ENCODE measurements at regions not wholly inside any gene's neighbourhood (a gene's known extent, or its start where the extent isn't known, plus 50 kb on each side); places are given as distances from the start of the nearest gene placed in this dataset.

DNA sequence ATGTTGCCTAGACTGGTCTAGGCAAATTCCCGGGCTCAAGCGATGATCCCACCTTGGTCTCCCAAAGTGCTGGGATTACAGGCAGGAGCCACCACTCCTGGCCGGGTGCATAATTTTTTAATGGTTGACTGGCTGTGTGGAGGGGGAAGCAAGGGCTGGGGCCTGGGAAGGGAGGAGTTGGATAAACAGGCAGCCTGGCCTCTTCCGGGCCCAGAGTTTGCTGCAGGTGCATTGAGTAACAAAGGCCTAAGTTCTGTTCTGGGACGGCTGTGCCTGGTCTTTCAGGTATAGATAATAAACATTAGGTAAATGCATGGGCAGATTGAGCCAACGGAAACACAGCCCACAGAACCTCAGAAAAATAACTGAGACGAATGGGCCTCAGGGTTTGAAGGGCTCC, 191.3 kb upstream of the TBX3 start:
- H3K9me3 Mint-ChIP-seq = peaks cover 2% of the 10 kb centered on the region
- ChIA-PET CTCF (no interaction called here), POLR2A (no interaction called here)
- no peaks in the 10 kb centered on the region for H3K27me3 Mint-ChIP-seq
- no peak for DNase-seq
- no peaks in the 10 kb centered on the region for H3K4me1 Mint-ChIP-seq (ENCODE audit: low read depth)
- H3K27ac Mint-ChIP-seq = no peak overlapping the region
- intact Hi-C loops (cut with micrococcal nuclease) = no loop called here
- H3K36me3 Mint-ChIP-seq = no peaks in the 10 kb centered on the region
- H3K4me3 Mint-ChIP-seq = no peak overlapping the region

DNA sequence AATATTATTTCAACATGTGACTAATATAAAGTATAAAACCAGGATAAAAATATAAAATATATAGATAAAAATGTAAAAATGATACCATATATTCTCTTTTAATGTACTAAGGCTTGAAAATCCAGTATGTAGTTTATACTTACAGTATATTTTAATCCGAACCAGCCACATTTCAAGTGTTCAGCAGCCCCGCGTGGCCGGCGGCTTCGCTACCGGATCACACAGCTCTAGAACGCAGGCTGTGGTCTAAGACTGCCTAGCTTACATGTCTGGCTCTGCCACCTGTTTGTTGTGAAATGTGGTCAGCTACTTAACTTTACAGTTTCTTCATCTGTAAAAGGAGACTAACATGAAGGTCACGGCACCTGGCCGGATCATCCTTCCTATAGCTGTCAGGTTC, 189.7 kb upstream of the TBX3 start:
- ChIA-PET POLR2A (no interaction called here), CTCF (no interaction called here)
- no peak for DNase-seq
- no peak overlapping the region for H3K27ac Mint-ChIP-seq
- intact Hi-C loops (cut with micrococcal nuclease) = no loop called here
- H3K27me3 Mint-ChIP-seq = no peaks in the 10 kb centered on the region
- H3K4me3 Mint-ChIP-seq = no peak overlapping the region
- H3K4me1 Mint-ChIP-seq (ENCODE audit: low read depth) = no peaks in the 10 kb centered on the region
- no peaks in the 10 kb centered on the region for H3K36me3 Mint-ChIP-seq
- H3K9me3 Mint-ChIP-seq = peaks cover 2% of the 10 kb centered on the region

DNA sequence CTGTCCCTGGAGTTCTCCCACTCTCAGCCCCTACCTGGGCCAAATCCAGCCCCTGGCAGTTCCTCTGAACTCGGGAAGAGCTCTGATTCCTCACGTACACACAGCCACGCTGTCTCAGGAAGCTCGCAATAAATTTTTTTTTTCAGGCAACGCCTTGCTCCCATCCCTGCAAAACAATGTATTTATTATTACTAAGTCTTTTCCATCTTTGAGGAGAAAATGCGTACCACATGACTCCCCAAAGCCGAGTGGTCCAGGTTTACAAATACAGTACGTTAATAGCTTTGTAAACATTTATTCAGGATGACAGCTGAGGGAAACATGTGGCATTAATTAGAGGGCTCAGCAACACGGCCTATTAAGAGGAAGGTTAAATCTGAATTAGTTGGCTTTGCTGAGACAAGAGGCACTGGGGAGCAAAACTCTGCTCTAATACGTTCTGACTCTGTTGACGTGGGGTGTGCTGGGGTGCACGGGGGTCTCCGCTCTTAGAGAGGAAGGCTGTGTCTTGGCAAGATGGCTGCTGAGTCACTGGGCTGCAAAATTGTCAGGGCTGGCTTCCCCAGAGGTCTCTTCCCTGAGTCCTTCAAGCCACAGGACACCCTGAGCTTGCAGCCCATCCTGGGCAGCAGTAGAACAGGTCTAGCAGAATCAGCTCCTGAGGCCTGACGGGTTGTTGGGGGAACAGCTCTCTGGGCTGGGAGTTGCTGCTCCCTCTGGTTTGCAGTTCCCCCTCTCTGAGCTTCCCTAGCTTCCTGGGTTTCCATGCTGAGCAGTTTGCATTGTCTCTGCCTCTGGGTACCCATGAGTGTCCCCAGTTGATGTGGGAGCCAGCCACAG, 185.2 kb upstream of the TBX3 start:
- no peaks in the 10 kb centered on the region for H3K27me3 Mint-ChIP-seq
- H3K36me3 Mint-ChIP-seq = no peaks in the 10 kb centered on the region
- no peak for DNase-seq
- no peak overlapping the region for H3K4me3 Mint-ChIP-seq
- ChIA-PET CTCF (no interaction called here), POLR2A (no interaction called here)
- H3K9me3 Mint-ChIP-seq = no peaks in the 10 kb centered on the region
- intact Hi-C loops (cut with micrococcal nuclease) = no loop called here
- no peak overlapping the region for H3K27ac Mint-ChIP-seq
- H3K4me1 Mint-ChIP-seq (ENCODE audit: low read depth) = no peaks in the 10 kb centered on the region

DNA sequence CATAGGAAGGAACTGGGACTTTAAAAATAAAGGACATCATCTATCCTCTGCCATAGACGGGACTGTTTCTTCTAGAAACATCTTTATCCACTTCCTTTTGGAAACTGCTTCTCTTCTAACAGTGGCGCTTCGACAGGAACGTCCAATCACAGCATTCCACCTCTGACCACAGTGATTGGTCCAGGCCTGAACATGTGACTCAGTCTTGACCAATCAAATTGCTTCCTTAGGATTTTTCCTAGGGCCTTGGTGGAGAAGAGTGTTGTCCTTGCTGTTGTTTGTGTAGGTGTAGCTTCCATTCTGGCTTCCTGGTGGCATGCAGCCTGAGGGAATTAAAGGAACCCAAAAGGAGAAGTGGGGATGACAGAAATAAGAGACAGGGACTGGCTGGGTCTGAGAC, 182.4 kb upstream of the TBX3 start:
- no peak for DNase-seq
- Mint-ChIP-seq H3K4me3 (no peak overlapping the region), H3K36me3 (no peaks in the 10 kb centered on the region), H3K27ac (no peak overlapping the region), H3K27me3 (no peaks in the 10 kb centered on the region), H3K4me1 (ENCODE audit: low read depth) (no peaks in the 10 kb centered on the region), H3K9me3 (peaks cover 4% of the 10 kb centered on the region)
- POLR2A ChIA-PET = no interaction called here
- CTCF ChIA-PET = no interaction called here
- intact Hi-C loops (cut with micrococcal nuclease) = no loop called here

DNA sequence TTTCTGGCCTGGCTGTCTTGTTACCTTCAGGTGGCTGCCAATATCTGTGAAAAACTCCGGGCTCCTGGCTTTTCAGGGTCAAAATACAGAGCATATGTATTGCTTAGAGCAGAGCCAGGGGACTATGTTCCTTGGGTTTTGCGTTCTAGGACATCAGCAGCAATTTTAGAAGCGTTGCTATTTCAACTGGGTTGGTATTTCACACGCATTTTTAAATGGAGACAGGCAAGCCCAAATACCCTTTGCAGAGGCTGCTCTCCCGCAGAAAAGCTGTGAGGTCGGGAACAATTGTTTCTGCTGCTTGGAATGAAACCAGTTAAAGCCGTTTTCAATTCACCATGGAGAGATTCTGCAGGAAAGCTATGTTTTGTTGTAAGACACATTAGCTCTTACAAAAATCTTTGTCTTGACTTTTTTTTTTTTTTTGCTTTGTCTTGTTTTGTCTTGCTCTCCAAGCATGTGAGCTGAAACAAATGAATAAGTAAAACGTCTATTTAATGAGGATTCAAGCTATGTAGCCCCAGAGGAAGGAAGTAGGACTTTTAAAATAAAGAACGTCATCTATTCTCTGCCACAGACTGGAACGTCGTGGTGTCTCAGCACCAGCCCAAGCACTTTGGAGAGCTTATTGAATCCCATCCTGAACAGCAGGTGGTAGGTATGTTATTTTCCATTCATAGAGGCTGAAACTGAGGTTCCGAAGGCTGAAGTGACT, 181.0 kb upstream of the TBX3 start:
- Mint-ChIP-seq H3K27ac (no peak overlapping the region), H3K27me3 (no peaks in the 10 kb centered on the region), H3K36me3 (no peaks in the 10 kb centered on the region), H3K4me1 (ENCODE audit: low read depth) (no peaks in the 10 kb centered on the region), H3K9me3 (peaks cover 9% of the 10 kb centered on the region), H3K4me3 (no peak overlapping the region)
- ChIA-PET CTCF (no interaction called here), POLR2A (no interaction called here)
- no peak for DNase-seq
- intact Hi-C loops (cut with micrococcal nuclease) = no loop called here

DNA sequence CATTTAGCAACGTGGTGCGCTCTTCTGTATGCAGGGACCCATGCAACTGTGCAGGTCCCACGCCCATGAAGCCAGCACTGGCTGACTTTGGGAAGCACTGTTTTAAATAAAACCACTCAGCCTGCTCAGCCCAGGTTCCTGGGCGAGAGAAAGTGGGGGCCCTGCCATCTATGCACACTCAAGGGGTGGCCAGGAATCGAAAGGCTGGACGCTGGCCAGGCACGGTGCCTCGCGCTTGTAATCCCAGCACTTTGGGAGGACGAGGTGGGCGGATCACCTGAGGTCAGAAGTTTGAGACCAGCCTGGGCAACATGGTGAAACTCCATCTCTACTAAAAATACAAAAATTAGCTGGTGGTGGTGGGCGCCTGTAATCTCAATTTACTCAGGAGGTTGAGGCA, 179.9 kb upstream of the TBX3 start:
- no peak overlapping the region for H3K27ac Mint-ChIP-seq
- no peak for DNase-seq

DNA sequence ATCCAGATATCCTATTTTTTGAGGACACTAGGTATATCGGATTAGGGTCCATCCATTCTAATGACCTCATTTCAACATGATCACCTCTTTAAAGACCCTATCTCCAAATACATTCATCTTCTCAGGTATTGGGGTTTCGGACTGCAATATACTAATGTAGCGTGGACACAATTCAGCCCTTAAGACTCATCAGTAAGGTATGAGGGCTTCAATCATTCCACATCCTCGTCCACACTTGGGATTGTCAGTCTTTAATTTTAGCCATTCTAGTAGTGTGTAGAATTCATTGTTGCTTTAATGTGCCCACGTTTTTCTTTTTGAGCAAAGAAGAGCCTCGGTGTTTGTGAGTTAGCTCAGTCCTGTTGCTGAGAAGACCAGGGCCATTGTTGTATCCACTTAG, 177.0 kb upstream of the TBX3 start:
- DNase-seq = no peak
- intact Hi-C loops (cut with micrococcal nuclease) = no loop called here
- Mint-ChIP-seq H3K36me3 (no peaks in the 10 kb centered on the region), H3K4me1 (ENCODE audit: low read depth) (no peaks in the 10 kb centered on the region), H3K9me3 (peaks cover 13% of the 10 kb centered on the region), H3K4me3 (no peak overlapping the region), H3K27ac (no peak overlapping the region), H3K27me3 (no peaks in the 10 kb centered on the region)
- CTCF ChIA-PET = no interaction called here
- POLR2A ChIA-PET = no interaction called here

More for the DNA sequence above, 179.9 kb upstream of the TBX3 start:
- intact Hi-C loops (cut with micrococcal nuclease) = no loop called here
- Mint-ChIP-seq H3K27me3 (no peaks in the 10 kb centered on the region), H3K4me3 (no peak overlapping the region), H3K9me3 (peaks cover 9% of the 10 kb centered on the region), H3K4me1 (ENCODE audit: low read depth) (no peaks in the 10 kb centered on the region), H3K36me3 (no peaks in the 10 kb centered on the region)
- CTCF ChIA-PET = no interaction called here
- POLR2A ChIA-PET = no interaction called here

DNA sequence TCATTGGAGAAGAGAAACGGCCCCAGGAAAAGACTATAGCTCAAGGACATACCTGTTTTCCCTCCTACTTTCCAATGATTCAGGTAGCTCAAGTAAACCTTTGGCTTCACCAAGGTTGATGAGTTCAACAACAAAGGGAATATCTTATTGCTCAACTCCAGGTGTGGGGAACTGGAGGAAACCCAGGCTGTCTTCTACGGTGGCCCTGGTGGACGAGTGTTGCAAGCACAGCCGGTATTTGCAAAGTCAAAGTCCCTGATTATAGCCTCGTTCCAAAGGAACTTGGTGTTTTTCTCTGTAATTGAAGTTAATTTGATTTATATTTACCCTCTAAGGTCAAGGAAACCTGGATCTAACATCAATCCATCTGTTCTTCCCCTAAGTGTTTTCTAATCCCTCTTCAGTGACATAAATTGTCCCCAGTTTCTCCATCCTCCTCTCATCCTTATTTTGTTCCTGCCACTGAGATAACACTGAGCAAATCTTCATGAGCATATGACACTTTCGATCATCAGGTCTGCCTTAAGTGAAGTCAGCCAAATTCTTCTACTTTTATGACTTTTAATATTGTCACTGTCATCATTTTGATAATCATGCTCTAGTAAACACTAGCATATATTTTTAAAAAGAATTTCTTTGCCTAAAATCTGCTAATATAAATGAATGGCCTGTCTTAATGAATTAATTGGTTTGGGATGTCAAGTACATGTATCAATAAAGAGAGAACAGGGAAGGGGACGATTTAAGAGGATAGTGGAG, 174.6 kb upstream of the TBX3 start:
- Mint-ChIP-seq H3K4me1 (ENCODE audit: low read depth) (no peaks in the 10 kb centered on the region), H3K36me3 (no peaks in the 10 kb centered on the region), H3K27ac (no peak overlapping the region), H3K4me3 (no peak overlapping the region), H3K9me3 (peaks cover 25% of the 10 kb centered on the region), H3K27me3 (no peaks in the 10 kb centered on the region)
- no peak for DNase-seq
- CTCF ChIA-PET = no interaction called here
- POLR2A ChIA-PET = no interaction called here
- intact Hi-C loops (cut with micrococcal nuclease) = no loop called here

DNA sequence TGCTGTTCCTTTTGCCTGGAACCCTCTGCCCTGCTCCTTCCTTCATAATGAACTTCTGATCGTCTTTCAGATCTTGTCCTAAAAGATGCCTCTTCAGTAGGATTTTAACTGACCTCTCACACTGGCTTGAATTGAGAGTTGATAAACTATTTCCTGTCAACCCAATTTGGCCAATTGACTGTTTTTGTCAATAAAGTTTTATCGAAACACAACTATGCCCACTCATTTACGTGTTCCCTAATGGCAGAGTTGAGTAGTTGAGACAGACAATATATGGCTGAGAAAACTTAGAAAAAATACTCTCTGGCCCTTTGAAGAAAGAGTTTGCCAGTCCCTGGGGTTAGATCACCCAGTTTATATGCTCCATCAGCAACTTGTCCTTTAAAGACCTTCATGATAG, 171.7 kb upstream of the TBX3 start:
- Mint-ChIP-seq H3K27ac (no peak overlapping the region), H3K9me3 (peaks cover 19% of the 10 kb centered on the region), H3K4me1 (ENCODE audit: low read depth) (no peaks in the 10 kb centered on the region), H3K4me3 (no peak overlapping the region), H3K27me3 (no peaks in the 10 kb centered on the region), H3K36me3 (no peaks in the 10 kb centered on the region)
- DNase-seq = no peak
- ChIA-PET POLR2A (no interaction called here), CTCF (no interaction called here)
- intact Hi-C loops (cut with micrococcal nuclease) = no loop called here

DNA sequence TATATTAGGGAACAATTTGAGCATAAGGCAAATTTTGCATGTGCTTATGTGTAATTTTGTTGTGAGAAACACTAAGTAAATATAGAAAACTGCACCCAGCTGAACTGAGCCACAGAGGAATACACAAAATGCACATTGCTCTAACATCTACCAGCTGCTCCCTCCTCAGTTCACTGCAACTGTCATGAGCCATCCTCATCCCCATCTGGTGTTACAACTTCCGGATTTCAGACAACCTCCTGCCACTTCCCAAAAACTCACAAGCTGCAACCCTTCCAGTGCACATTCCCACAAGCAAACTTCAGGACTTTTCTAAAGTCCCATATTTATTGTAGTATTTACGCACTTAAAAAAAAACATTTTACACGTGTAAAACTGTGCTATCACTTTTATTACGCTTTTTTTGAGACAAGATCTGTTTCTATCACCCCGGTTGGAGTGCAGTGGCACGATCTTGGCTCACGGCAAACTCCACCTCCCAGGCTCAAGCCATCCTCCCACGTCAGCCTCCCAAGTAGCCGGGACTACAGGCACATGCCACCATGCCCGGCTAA, 169.1 kb upstream of the TBX3 start:
- CTCF ChIA-PET = no interaction called here
- no peaks in the 10 kb centered on the region for H3K36me3 Mint-ChIP-seq
- intact Hi-C loops (cut with micrococcal nuclease) = no loop called here
- peaks cover 19% of the 10 kb centered on the region for H3K9me3 Mint-ChIP-seq
- no peaks in the 10 kb centered on the region for H3K27me3 Mint-ChIP-seq
- POLR2A ChIA-PET = no interaction called here
- DNase-seq = no peak
- no peak overlapping the region for H3K4me3 Mint-ChIP-seq
- H3K27ac Mint-ChIP-seq = no peak overlapping the region
- no peaks in the 10 kb centered on the region for H3K4me1 Mint-ChIP-seq (ENCODE audit: low read depth)

DNA sequence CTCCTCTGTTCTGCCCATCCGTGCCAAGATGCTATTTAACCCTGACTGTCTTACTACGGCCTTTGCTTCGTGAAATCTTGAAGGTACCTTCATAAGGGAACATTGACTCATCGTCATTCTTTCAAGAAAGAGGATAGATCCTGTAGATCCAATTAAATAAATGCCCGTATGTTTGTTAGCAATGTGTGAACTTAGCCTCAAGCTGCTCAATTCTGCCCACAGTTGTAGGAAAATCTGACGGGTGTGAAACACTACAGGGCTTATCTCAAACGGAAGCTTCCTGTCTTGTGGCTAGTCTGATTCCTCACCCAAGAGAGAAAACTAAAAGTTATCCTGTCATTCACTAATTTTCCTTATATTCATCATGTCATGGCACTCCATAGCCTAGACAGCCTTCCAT, 168.0 kb upstream of the TBX3 start:
- ChIA-PET CTCF (no interaction called here), POLR2A (no interaction called here)
- H3K36me3 Mint-ChIP-seq = no peaks in the 10 kb centered on the region
- no peak overlapping the region for H3K27ac Mint-ChIP-seq
- H3K4me3 Mint-ChIP-seq = no peak overlapping the region
- H3K27me3 Mint-ChIP-seq = no peaks in the 10 kb centered on the region
- no peak for DNase-seq
- peaks cover 15% of the 10 kb centered on the region for H3K9me3 Mint-ChIP-seq
- H3K4me1 Mint-ChIP-seq (ENCODE audit: low read depth) = no peaks in the 10 kb centered on the region
- intact Hi-C loops (cut with micrococcal nuclease) = no loop called here

DNA sequence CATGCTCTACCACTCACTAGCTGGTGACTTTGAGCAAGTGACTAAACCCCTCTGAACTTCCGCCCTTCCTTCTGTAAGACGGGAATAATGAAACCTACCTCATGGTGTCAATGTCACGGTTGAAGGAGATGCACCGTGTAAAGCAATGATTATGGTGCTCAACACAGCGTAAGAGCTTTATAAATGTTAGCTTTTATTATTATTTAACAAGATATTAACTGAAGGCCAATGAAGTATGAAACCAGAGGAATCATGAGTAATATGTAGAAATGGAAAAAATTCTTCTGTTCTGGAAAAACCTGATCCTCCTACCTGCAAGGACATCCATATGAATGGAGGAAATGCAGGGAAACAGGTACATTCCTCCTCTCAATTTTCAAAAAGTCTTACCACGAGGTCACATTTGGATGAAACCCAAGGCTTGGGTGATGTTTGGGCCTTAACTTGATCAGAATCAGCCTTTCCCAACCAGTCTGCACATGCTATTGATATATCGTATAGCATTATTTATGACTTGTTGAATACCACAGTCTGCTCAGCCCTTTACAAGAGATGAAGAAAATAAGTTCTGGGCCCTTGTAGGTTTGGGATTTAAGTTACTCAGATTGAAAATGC, 166.8 kb upstream of the TBX3 start:
- Mint-ChIP-seq H3K27me3 (no peaks in the 10 kb centered on the region), H3K36me3 (no peaks in the 10 kb centered on the region), H3K4me3 (no peak overlapping the region), H3K27ac (no peak overlapping the region), H3K9me3 (peaks cover 15% of the 10 kb centered on the region), H3K4me1 (ENCODE audit: low read depth) (no peaks in the 10 kb centered on the region)
- POLR2A ChIA-PET = no interaction called here
- CTCF ChIA-PET = no interaction called here
- intact Hi-C loops (cut with micrococcal nuclease) = no loop called here
- no peak for DNase-seq
